GM19397 (cell line): ENCODE measurements at regions not wholly inside any gene's neighbourhood (a gene's known extent, or its start where the extent isn't known, plus 50 kb on each side); places are given as distances from the start of the nearest gene placed in this dataset.

Source experiments
- ATAC-seq: cut with Tn5 transposase; IDR thresholded peaks from one replicate; pipeline ENCODE4 v1.9.1; 2021; ENCODE audit warnings: mild to moderate bottlenecking, moderate library complexity; ENCODE audit not compliant: unreplicated experiment

- no peak for ATAC-seq
These were observed 220.7 kb downstream of the HLX start for GRCh38 chr1:221099747-221100595.

- no peak for ATAC-seq
These were observed 221.4 kb downstream of the HLX start for GRCh38 chr1:221100611-221101010.

GRCh38 chr1:221101807-221102605, 222.8 kb downstream of the HLX start:
- ATAC-seq, result no peak

- ATAC-seq, result no peak
These were observed 225.4 kb downstream of the HLX start for GRCh38 chr1:221104596-221104995.

- no peak for ATAC-seq
These were observed 226.3 kb downstream of the HLX start for GRCh38 chr1:221105578-221105977.

GRCh38 chr1:221106616-221107015, 227.4 kb downstream of the HLX start:
- ATAC-seq, result no peak

GRCh38 chr1:221109930-221110329, 230.7 kb downstream of the HLX start:
- no peak for ATAC-seq

GRCh38 chr1:221117133-221117532, 237.9 kb downstream of the HLX start:
- ATAC-seq, result no peak

- no peak for ATAC-seq
These were observed 238.3 kb downstream of the HLX start for GRCh38 chr1:221117548-221117951.

GRCh38 chr1:221118176-221118937, 239.1 kb downstream of the HLX start:
- ATAC-seq, result no peak

- ATAC-seq, result no peak
These were observed 239.7 kb downstream of the HLX start for GRCh38 chr1:221118938-221119320.

GRCh38 chr1:221122501-221122900, 243.3 kb downstream of the HLX start:
- no peak for ATAC-seq

GRCh38 chr1:221125976-221126375, 246.7 kb downstream of the HLX start:
- ATAC-seq, result no peak

- ATAC-seq, result no peak
These were observed 258.4 kb downstream of the HLX start for GRCh38 chr1:221137666-221138065.

- no peak for ATAC-seq
These were observed 259.3 kb downstream of the HLX start for GRCh38 chr1:221138516-221138915.

- no peak for ATAC-seq
These were observed 260.7 kb downstream of the HLX start for GRCh38 chr1:221139991-221140390.

GRCh38 chr1:221141096-221141495, 261.9 kb downstream of the HLX start:
- ATAC-seq, result no peak

GRCh38 chr1:221141606-221142285, 262.5 kb downstream of the HLX start:
- ATAC-seq, result no peak

GRCh38 chr1:221148660-221149059, 269.4 kb downstream of the HLX start:
- no peak for ATAC-seq

GRCh38 chr1:221149111-221149510, 269.9 kb downstream of the HLX start:
- no peak for ATAC-seq

GRCh38 chr1:221149555-221150075, 270.4 kb downstream of the HLX start:
- no peak for ATAC-seq
